ENCODE measurements at regions not wholly inside any gene's neighbourhood (a gene's known extent, or its start where the extent isn't known, plus 50 kb on each side); places are given as distances from the start of the nearest gene placed in this dataset.
"Not testable (repeated sequence)": the region's sequence is repeated elsewhere in the genome, so short reads cannot be mapped to it uniquely, and the experiment has no call there.

- not testable (repeated sequence) for TF ChIP-seq CTCF (IDR thresholded peaks at IDR 0.05; ENCODE audit: poor library complexity, severe bottlenecking); EZH2 (IDR thresholded peaks at IDR 0.05; ENCODE audit: borderline replicate concordance, insufficient read depth, low read length, poor library complexity, severe bottlenecking); POLR2AphosphoS5 (IDR thresholded peaks at IDR 0.05); MXI1 (conservative IDR thresholded peaks at IDR 0.05; ENCODE audit: poor library complexity, severe bottlenecking); SMC3 (conservative IDR thresholded peaks at IDR 0.05; ENCODE audit: poor library complexity)
Observed at GRCh38 chr10:46774945-46775667, 136.1 kb upstream of the PTPN20 start.
